ENCODE measurements at regions not wholly inside any gene's neighbourhood (a gene's known extent, or its start where the extent isn't known, plus 50 kb on each side); places are given as distances from the start of the nearest gene placed in this dataset.

GRCh38 chr3:118772547-118773011, 262.1 kb downstream of the IGSF11 start:
- H3K36me3 ChIP-seq (ENCODE audit: control insufficient read depth in 2 of 3, insufficient read depth in 3 of 3, low read length in 3 of 3): no peaks in the 10 kb centered on the region
- H3K27me3 ChIP-seq (ENCODE audit: control insufficient read depth, insufficient read depth, low read length): no peaks in the 10 kb centered on the region
- H3K9ac ChIP-seq (ENCODE audit: low read length in 3 of 3): no peak overlapping the region
- no peaks in the 10 kb centered on the region for H3K9me3 ChIP-seq (ENCODE audit: control insufficient read depth in 2 of 3, insufficient read depth in 1 of 3, low read length in 3 of 3)
- H3K4me1 ChIP-seq (ENCODE audit: control insufficient read depth in 2 of 3, insufficient read depth in 2 of 3, low read depth in 1 of 3, low read length in 3 of 3): no peaks in the 10 kb centered on the region
- H3K4me3 ChIP-seq (ENCODE audit: low read length in 3 of 3): no peak overlapping the region
- TF ChIP-seq CTCF (IDR thresholded peaks at IDR 0.05; ENCODE audit: borderline replicate concordance, extremely low read depth, insufficient read depth): no peak
- intact Hi-C loops (cut with DNase I): no loop called here
- no peak overlapping the region for H3K27ac ChIP-seq (ENCODE audit: low read depth in 2 of 2, low read length in 2 of 2)
- FAIRE-seq (no peak), DNase-seq (no peak)

- FAIRE-seq (no peak), DNase-seq (no peak)
- Histone ChIP-seq H3K4me3 (ENCODE audit: low read length in 3 of 3) (no peak overlapping the region), H3K27me3 (ENCODE audit: control insufficient read depth, insufficient read depth, low read length) (no peaks in the 10 kb centered on the region), H3K4me1 (ENCODE audit: control insufficient read depth in 2 of 3, insufficient read depth in 2 of 3, low read depth in 1 of 3, low read length in 3 of 3) (no peaks in the 10 kb centered on the region), H3K9ac (ENCODE audit: low read length in 3 of 3) (no peak overlapping the region), H3K36me3 (ENCODE audit: control insufficient read depth in 2 of 3, insufficient read depth in 3 of 3, low read length in 3 of 3) (no peaks in the 10 kb centered on the region), H3K27ac (ENCODE audit: low read depth in 2 of 2, low read length in 2 of 2) (no peak overlapping the region), H3K9me3 (ENCODE audit: control insufficient read depth in 2 of 3, insufficient read depth in 1 of 3, low read length in 3 of 3) (no peaks in the 10 kb centered on the region)
- intact Hi-C loops (cut with DNase I): no loop called here
- TF ChIP-seq CTCF (IDR thresholded peaks at IDR 0.05; ENCODE audit: borderline replicate concordance, extremely low read depth, insufficient read depth): no peak
These were observed 259.6 kb downstream of the IGSF11 start for GRCh38 chr3:118775021-118775420.

GRCh38 chr3:118778201-118778600, 256.4 kb downstream of the IGSF11 start:
- H3K4me3 ChIP-seq (ENCODE audit: low read length in 3 of 3): no peak overlapping the region
- no peaks in the 10 kb centered on the region for H3K9me3 ChIP-seq (ENCODE audit: control insufficient read depth in 2 of 3, insufficient read depth in 1 of 3, low read length in 3 of 3)
- H3K27ac ChIP-seq (ENCODE audit: low read depth in 2 of 2, low read length in 2 of 2): no peak overlapping the region
- no peak for FAIRE-seq
- H3K36me3 ChIP-seq (ENCODE audit: control insufficient read depth in 2 of 3, insufficient read depth in 3 of 3, low read length in 3 of 3): no peaks in the 10 kb centered on the region
- H3K4me1 ChIP-seq (ENCODE audit: control insufficient read depth in 2 of 3, insufficient read depth in 2 of 3, low read depth in 1 of 3, low read length in 3 of 3): no peaks in the 10 kb centered on the region
- DNase-seq: no peak
- TF ChIP-seq CTCF (IDR thresholded peaks at IDR 0.05; ENCODE audit: borderline replicate concordance, extremely low read depth, insufficient read depth): no peak
- no peak overlapping the region for H3K9ac ChIP-seq (ENCODE audit: low read length in 3 of 3)
- H3K27me3 ChIP-seq (ENCODE audit: control insufficient read depth, insufficient read depth, low read length): no peaks in the 10 kb centered on the region
- intact Hi-C loops (cut with DNase I): no loop called here

- intact Hi-C loops (cut with DNase I): no loop called here
- no peaks in the 10 kb centered on the region for H3K27me3 ChIP-seq (ENCODE audit: control insufficient read depth, insufficient read depth, low read length)
- H3K9me3 ChIP-seq (ENCODE audit: control insufficient read depth in 2 of 3, insufficient read depth in 1 of 3, low read length in 3 of 3): no peaks in the 10 kb centered on the region
- H3K36me3 ChIP-seq (ENCODE audit: control insufficient read depth in 2 of 3, insufficient read depth in 3 of 3, low read length in 3 of 3): no peaks in the 10 kb centered on the region
- no peak for TF ChIP-seq CTCF (IDR thresholded peaks at IDR 0.05; ENCODE audit: borderline replicate concordance, extremely low read depth, insufficient read depth)
- no peak overlapping the region for H3K9ac ChIP-seq (ENCODE audit: low read length in 3 of 3)
- no peak for DNase-seq
- no peak overlapping the region for H3K27ac ChIP-seq (ENCODE audit: low read depth in 2 of 2, low read length in 2 of 2)
- H3K4me3 ChIP-seq (ENCODE audit: low read length in 3 of 3): no peak overlapping the region
- no peak for FAIRE-seq
- H3K4me1 ChIP-seq (ENCODE audit: control insufficient read depth in 2 of 3, insufficient read depth in 2 of 3, low read depth in 1 of 3, low read length in 3 of 3): no peaks in the 10 kb centered on the region
These were observed 253.4 kb downstream of the IGSF11 start for GRCh38 chr3:118781232-118781631.

Measured in kidney (tissue), 13 donors.